Keratinocyte (primary cell): ENCODE measurements at regions not wholly inside any gene's neighbourhood (a gene's known extent, or its start where the extent isn't known, plus 50 kb on each side); places are given as distances from the start of the nearest gene placed in this dataset.

Source experiments
- EZH2 ChIP-seq: IDR thresholded peaks from one replicate; pipeline ENCODE4 v1.6.1; 2012; ENCODE audit warnings: inconsistent platforms, mild to moderate bottlenecking, low read length, moderate library complexity
- TF ChIP-seq, protein P1 (sequence below), 3 experiments: IDR thresholded peaks in 1 of 3; conservative IDR thresholded peaks in 1 of 3; optimal IDR thresholded peaks in 1 of 3; 2 replicates in 2 of 3; 3 replicates in 1 of 3; pipeline versions ENCODE3 to v1.5.1; 2011; ENCODE audit warnings: low read length in 3 of 3, mild to moderate bottlenecking in 3 of 3, moderate library complexity in 2 of 3, control low read depth in 1 of 3, inconsistent platforms in 1 of 3; ENCODE audit not compliant: insufficient read depth in 2 of 3; ENCODE audit errors: extremely low read depth in 1 of 3

DNA sequence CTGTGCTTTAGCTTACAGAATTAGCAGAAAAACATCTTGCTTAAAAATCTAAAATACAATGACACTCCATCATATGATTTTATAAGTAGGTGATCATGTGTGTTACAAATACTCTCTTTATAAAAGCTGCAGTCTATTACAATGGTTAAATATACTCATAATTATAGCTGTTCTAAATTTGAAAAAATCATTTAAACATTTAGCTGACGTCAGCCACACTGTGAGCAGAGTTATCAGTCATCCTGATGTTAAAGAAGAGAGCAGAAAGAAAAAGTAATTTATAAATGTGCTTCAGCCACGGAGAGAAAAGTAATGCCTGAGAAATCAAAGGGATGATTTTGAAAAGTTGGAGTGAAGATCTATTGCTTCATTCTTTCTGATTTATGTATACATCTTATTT lies 1325.9 kb upstream of the B3GALT2 start:
- TF ChIP-seq, protein P1, sequence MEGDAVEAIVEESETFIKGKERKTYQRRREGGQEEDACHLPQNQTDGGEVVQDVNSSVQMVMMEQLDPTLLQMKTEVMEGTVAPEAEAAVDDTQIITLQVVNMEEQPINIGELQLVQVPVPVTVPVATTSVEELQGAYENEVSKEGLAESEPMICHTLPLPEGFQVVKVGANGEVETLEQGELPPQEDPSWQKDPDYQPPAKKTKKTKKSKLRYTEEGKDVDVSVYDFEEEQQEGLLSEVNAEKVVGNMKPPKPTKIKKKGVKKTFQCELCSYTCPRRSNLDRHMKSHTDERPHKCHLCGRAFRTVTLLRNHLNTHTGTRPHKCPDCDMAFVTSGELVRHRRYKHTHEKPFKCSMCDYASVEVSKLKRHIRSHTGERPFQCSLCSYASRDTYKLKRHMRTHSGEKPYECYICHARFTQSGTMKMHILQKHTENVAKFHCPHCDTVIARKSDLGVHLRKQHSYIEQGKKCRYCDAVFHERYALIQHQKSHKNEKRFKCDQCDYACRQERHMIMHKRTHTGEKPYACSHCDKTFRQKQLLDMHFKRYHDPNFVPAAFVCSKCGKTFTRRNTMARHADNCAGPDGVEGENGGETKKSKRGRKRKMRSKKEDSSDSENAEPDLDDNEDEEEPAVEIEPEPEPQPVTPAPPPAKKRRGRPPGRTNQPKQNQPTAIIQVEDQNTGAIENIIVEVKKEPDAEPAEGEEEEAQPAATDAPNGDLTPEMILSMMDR (optimal IDR thresholded peaks at IDR 0.05 in 1 of 3, IDR thresholded peaks at IDR 0.05 in 1 of 3, conservative IDR thresholded peaks at IDR 0.05 in 1 of 3; ENCODE audit: extremely low read depth in 1 of 3, insufficient read depth in 2 of 3, low read length in 3 of 3): no peak
- TF ChIP-seq EZH2: no peak
